GM12878 (cell line): ENCODE measurements at regions not wholly inside any gene's neighbourhood (a gene's known extent, or its start where the extent isn't known, plus 50 kb on each side); places are given as distances from the start of the nearest gene placed in this dataset.

Experiments
- ATAC-seq: fragments of 200-7000 bp; cut with Tn5 transposase; 3 replicates; pipeline ENCODE4 v1.9.1; 2020; ENCODE audit warnings: mild to moderate bottlenecking, moderate library complexity
- BruUV-seq: library from RNA; stranded (reverse); fragments of 400-500 nt; replicated peaks from 2 replicates; lab custom pipeline; 2021; lab: Mats Ljungman, UMichigan
- CTCF ChIA-PET: fragments of 300-600 bp; sonication (Branson Sonifier 250); formaldehyde crosslinking; extraction: SDS; loops from one replicate; lab custom pipeline; 2021; ENCODE audit warnings: inconsistent platforms; lab: Yijun Ruan, JAX
- POLR2A ChIA-PET: fragments of 350-600 bp; formaldehyde crosslinking; extraction: SDS; loops from one replicate; lab custom pipeline; 2021; ENCODE audit warnings: inconsistent platforms; lab: Charles Lee
- RAD21 ChIA-PET: fragments of 300-600 bp; sonication (Branson Sonifier 250); formaldehyde crosslinking; loops from one replicate; lab custom pipeline; 2023; ENCODE audit warnings: antibody characterized with exemption; ENCODE audit not compliant: unreplicated experiment; lab: Charles Lee
- SMC1A ChIA-PET: fragments of 300-600 bp; sonication (Branson Sonifier 250); formaldehyde crosslinking; loops from one replicate; lab custom pipeline; 2023; ENCODE audit not compliant: unreplicated experiment, uncharacterized antibody; lab: Charles Lee
- DNase-seq: peaks from one replicate; pipeline ENCODE4 v3.0.0-alpha.2; 2011; ENCODE audit warnings: low read depth, low spot score
- FAIRE-seq: peaks from 3 replicates; lab custom pipeline; 2011; peaks lifted over from hg19 to GRCh38; lab: Jason Lieb, UNC
- H2AFZ ChIP-seq: 2 replicates; pipeline ENCODE4 v1.6.0; 2011; ENCODE audit warnings: low read depth, low read length, control low read depth; ENCODE audit not compliant: control insufficient read depth
- H3K27ac ChIP-seq: 2 replicates; pipeline ENCODE4 v1.5.1; 2011; ENCODE audit warnings: control low read depth; ENCODE audit not compliant: control insufficient read depth, insufficient read depth
- H3K27me3 ChIP-seq, 2 experiments: replicated peaks in 1 of 2; 2 replicates each; pipeline versions ENCODE4 v1.6.0 to v1.6.1; 2011; ENCODE audit warnings: low read length in 1 of 2; ENCODE audit not compliant: control insufficient read depth in 2 of 2, insufficient read depth in 2 of 2
- H3K36me3 ChIP-seq, 2 experiments: 2 replicates each; pipeline ENCODE4 v1.5.1; 2011; ENCODE audit warnings: low read length in 1 of 2; ENCODE audit not compliant: control insufficient read depth in 2 of 2, insufficient read depth in 2 of 2
- H3K4me1 ChIP-seq: 2 replicates; pipeline ENCODE4 v1.6.1; 2011; ENCODE audit warnings: mild to moderate bottlenecking, low read length, moderate library complexity, mixed read lengths; ENCODE audit not compliant: control insufficient read depth, insufficient read depth
- H3K4me2 ChIP-seq: 2 replicates; pipeline ENCODE4 v1.6.0; 2011; ENCODE audit warnings: control low read depth; ENCODE audit not compliant: control insufficient read depth, insufficient read depth
- H3K4me3 ChIP-seq: fragments of 200-600 bp; sonication (generic); 2 replicates; pipeline ENCODE4 v1.5.1; 2016
- H3K79me2 ChIP-seq: 2 replicates; pipeline ENCODE4 v1.6.0; 2011; ENCODE audit warnings: low read length; ENCODE audit not compliant: control insufficient read depth, insufficient read depth
- H3K9ac ChIP-seq: 2 replicates; pipeline ENCODE4 v1.8.0; 2011; ENCODE audit warnings: low read length, control low read depth, mixed read lengths; ENCODE audit not compliant: control insufficient read depth, insufficient read depth
- H3K9me3 ChIP-seq: replicated peaks from 3 replicates; pipeline ENCODE4 v1.5.1; 2011; ENCODE audit warnings: mild to moderate bottlenecking, low read length; ENCODE audit not compliant: control insufficient read depth, insufficient read depth
- H4K20me1 ChIP-seq: 2 replicates; pipeline ENCODE4 v1.6.0; 2011; ENCODE audit not compliant: control insufficient read depth, insufficient read depth
- CBFB ChIP-seq: IDR thresholded peaks from 2 replicates; pipeline ENCODE4 v1.6.1; 2016; ENCODE audit warnings: antibody characterized with exemption, low read depth
- CREB1 ChIP-seq: IDR thresholded peaks from 2 replicates; pipeline ENCODE4 v1.6.1; 2012; ENCODE audit warnings: low read depth, mild to moderate bottlenecking, inconsistent platforms
- IRF5 ChIP-seq: fragments of 450-650 bp; IDR thresholded peaks from 2 replicates; pipeline ENCODE4 v1.6.1; 2017; ENCODE audit warnings: borderline replicate concordance
- JUND ChIP-seq: IDR thresholded peaks from 2 replicates; pipeline ENCODE4 v1.6.1; 2012; ENCODE audit warnings: low read depth, mild to moderate bottlenecking, low read length, improper control_type of control experiment, moderate library complexity
- MEF2A ChIP-seq: IDR thresholded peaks from 2 replicates; pipeline ENCODE4 v1.6.1; 2011; ENCODE audit warnings: low read depth, mild to moderate bottlenecking, low read length, moderate library complexity; ENCODE audit not compliant: insufficient read depth
- MXI1 ChIP-seq: fragments of 150-350 bp; IDR thresholded peaks from 2 replicates; pipeline ENCODE4 v1.6.1; 2011; ENCODE audit warnings: low read depth, mild to moderate bottlenecking, inconsistent platforms, low read length, improper control_type of control experiment
- MYB ChIP-seq: fragments of 150-350 bp; IDR thresholded peaks from 2 replicates; pipeline ENCODE4 v1.6.1; 2014; ENCODE audit warnings: mild to moderate bottlenecking, low read depth, low read length, borderline replicate concordance
- NFXL1 ChIP-seq: fragments of 450-650 bp; IDR thresholded peaks from 2 replicates; pipeline ENCODE4 v1.6.1; 2017; ENCODE audit warnings: antibody characterized with exemption, mild to moderate bottlenecking, borderline replicate concordance
- REST ChIP-seq: IDR thresholded peaks from 2 replicates; pipeline ENCODE4 v1.6.1; 2012; ENCODE audit warnings: mild to moderate bottlenecking, low read depth, low read length
- TAF1 ChIP-seq: IDR thresholded peaks from 2 replicates; pipeline ENCODE4 v1.6.1; 2011; ENCODE audit warnings: mild to moderate bottlenecking, low read depth, low read length, borderline replicate concordance
- YBX1 ChIP-seq: fragments of 450-650 bp; IDR thresholded peaks from 2 replicates; pipeline ENCODE4 v1.6.1; 2016; ENCODE audit warnings: antibody characterized with exemption
- ZNF384 ChIP-seq: IDR thresholded peaks from 2 replicates; pipeline ENCODE4 v1.6.1; 2012; ENCODE audit warnings: low read depth, mild to moderate bottlenecking, low read length, improper control_type of control experiment, borderline replicate concordance
- ZNF592 ChIP-seq: fragments of 450-650 bp; IDR thresholded peaks from 2 replicates; pipeline ENCODE4 v1.6.1; 2017; ENCODE audit warnings: mild to moderate bottlenecking, moderate library complexity
- WGBS: methylation state at CpG from one replicate; pipeline ENCODE4 v1.1.6; 2016; ENCODE audit warnings: low lambda C conversion rate; ENCODE audit not compliant: insufficient replicate concordance, insufficient coverage; ENCODE audit errors: missing lambda C conversion rate; 5-methylcytosine and 5-hydroxymethylcytosine counted together
- in situ Hi-C: fragments of 300-500 bp; cut with MboI; formaldehyde crosslinking; loops from 9 replicates; pipeline ENCODE4 v1.14.3; 2018; ENCODE audit warnings: mixed read lengths
- intact Hi-C: fragments of 100-400 bp; cut with micrococcal nuclease; formaldehyde crosslinking; loops from one replicate; pipeline ENCODE4 v1.14.2; 2022; ENCODE audit not compliant: unreplicated experiment
- TF ChIP-seq, protein P1 (sequence below): fragments of 450-650 bp; IDR thresholded peaks from 2 replicates; pipeline ENCODE4 v1.6.1; 2016; ENCODE audit warnings: mild to moderate bottlenecking

DNA sequence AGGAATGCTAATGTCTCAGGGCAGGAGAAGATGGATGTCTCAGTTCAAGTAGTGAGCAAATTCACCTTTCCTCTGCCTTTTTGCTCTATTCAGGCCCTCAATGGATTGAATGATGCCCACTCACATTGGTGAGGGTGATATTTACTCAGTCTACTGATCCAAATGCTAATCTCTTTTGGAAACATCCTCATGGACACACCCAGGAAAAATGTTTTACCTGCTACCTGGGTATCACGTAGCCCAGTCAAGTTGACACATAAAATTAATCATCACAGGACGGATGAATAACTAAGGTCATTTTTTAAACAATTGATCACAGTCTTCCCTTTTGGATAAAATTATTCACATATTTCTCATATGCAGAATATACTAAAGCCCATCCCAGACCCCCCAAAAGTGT is 63.0 kb upstream of the JAK2 start:
- DNase-seq = no peak
- intact Hi-C loops = no loop called here
- Histone ChIP-seq H3K79me2 (no peaks in the 10 kb centered on the region), H3K9ac (no peak overlapping the region), H3K4me2 (no peak overlapping the region), H3K27me3 (no peaks in the 10 kb centered on the region), H3K4me1 (peaks cover 4% of the 10 kb centered on the region; the same call in 1 of the 2 replicates), H3K4me3 (no peak overlapping the region), H2AFZ (no peak overlapping the region), H3K36me3 (no peaks in the 10 kb centered on the region), H3K9me3 (peaks cover 2% of the 10 kb centered on the region; the same call in 2 of the 3 replicates), H3K27ac (no peak overlapping the region), H4K20me1 (no peaks in the 10 kb centered on the region)
- ChIA-PET RAD21 (interaction anchor here (3.4 to 3.6 kb wide), 2 partner anchors 159 to 162 kb away, joined by 19 to 27 read pairs; no protein-coding TSS in a partner anchor), CTCF (interaction anchor here (0.6 to 3.9 kb wide), 7 partner anchors 13 to 469 kb away, joined by 3 to 66 read pairs (median 3); partner anchors contain the start of gene JAK2), POLR2A (no interaction called here), SMC1A (interaction anchor here (0.8 to 3.6 kb wide), 5 partner anchors 15 to 163 kb away, joined by 3 to 39 read pairs (median 10); no protein-coding TSS in a partner anchor)
- in situ Hi-C loops = no loop called here
- ATAC-seq = no peak
- FAIRE-seq = no peak
- TF ChIP-seq JUND (no peak), NFXL1 (no peak), IRF5 (no peak), MXI1 (no peak), MYB (no peak), CREB1 (no peak), TAF1 (no peak), CBFB (no peak), ZNF592 (no peak), REST (no peak), YBX1 (no peak), MEF2A (no peak), ZNF384 (no peak)
- TF ChIP-seq, protein P1, sequence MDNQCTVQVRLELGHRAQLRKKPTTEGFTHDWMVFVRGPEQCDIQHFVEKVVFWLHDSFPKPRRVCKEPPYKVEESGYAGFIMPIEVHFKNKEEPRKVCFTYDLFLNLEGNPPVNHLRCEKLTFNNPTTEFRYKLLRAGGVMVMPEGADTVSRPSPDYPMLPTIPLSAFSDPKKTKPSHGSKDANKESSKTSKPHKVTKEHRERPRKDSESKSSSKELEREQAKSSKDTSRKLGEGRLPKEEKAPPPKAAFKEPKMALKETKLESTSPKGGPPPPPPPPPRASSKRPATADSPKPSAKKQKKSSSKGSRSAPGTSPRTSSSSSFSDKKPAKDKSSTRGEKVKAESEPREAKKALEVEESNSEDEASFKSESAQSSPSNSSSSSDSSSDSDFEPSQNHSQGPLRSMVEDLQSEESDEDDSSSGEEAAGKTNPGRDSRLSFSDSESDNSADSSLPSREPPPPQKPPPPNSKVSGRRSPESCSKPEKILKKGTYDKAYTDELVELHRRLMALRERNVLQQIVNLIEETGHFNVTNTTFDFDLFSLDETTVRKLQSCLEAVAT = no peak
- no TSS peak for BruUV-seq
- 100% methylated on average over 2 of the region's 2 CpGs for WGBS
